ENCODE measurements at regions not wholly inside any gene's neighbourhood (a gene's known extent, or its start where the extent isn't known, plus 50 kb on each side); places are given as distances from the start of the nearest gene placed in this dataset.
A peak's percentile ranks its signal among the peaks of the same experiment; 100 is the strongest.

DNA sequence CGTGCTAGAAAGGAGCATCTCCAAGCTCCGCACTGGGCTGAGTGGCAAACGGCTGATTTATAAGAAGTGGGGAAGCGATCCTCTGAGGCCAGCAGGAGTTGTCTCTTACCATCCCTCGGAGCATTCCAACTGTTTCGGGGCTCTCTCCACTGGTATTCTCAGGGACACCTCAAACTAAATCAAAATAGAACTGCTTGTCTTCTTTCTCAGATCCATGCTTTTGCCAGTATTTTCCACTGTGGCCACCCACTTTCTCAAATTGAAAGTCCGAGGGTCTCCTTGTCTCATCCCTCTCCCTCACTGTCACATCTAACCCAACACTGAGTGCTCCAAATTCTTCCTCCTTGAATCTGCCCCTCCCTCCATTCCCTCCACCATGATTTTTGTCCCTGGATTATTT is 83.2 kb upstream of the LEP start:
- no peak overlapping the region for H3K27ac ChIP-seq
- no peaks in the 10 kb centered on the region for H3K36me3 ChIP-seq
- peaks cover 6 to 25% (median 10%) of the 10 kb centered on the region in 10 experiments; a peak in 18 of 20 replicates for H3K4me1 ChIP-seq
- H3K27me3 ChIP-seq, result no peaks in the 10 kb centered on the region
- TF ChIP-seq Cebpa-rat (IDR thresholded peaks at IDR 0.05), result no peak
- H3K9me3 ChIP-seq (replicated peaks in 1 of 11), result no peaks in the 10 kb centered on the region; a peak in 1 of 22 replicates
- H3K4me2 ChIP-seq, result peak overlapping the region in 9 of 11 experiments; percentile 4 to 42 (median 32); a peak in 13 of 22 replicates
- H3K9ac ChIP-seq, result no peak overlapping the region
- no peak overlapping the region for H3K4me3 ChIP-seq
- no peaks in the 10 kb centered on the region for H4K20me1 ChIP-seq

DNA sequence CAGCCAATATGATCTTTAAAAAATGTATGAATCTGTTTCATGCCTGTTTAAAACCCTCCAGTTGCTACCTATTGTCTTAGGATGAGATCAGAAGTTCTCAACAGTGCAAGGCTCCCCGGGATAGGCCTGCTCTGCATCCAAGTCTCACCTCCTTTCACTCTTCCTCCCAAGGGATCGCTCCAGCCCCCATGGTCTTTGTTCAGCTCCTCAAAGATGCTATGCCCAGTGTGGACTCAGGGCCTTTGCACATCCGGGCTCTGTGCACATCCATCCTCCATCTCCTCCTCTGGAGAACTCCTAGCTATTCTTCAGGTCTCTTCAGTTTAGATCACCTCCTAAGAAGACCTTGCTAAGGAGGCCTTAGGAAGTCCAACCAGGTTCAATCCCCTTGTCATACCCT is 82.7 kb upstream of the LEP start:
- Histone ChIP-seq H3K4me1 (peaks cover 6 to 25% (median 10%) of the 10 kb centered on the region in 10 experiments; a peak in 18 of 20 replicates), H4K20me1 (no peaks in the 10 kb centered on the region), H3K27me3 (no peaks in the 10 kb centered on the region; a peak in 1 of 22 replicates), H3K9ac (no peak overlapping the region), H3K4me2 (no peak overlapping the region), H3K9me3 (replicated peaks in 1 of 11) (no peaks in the 10 kb centered on the region; a peak in 1 of 22 replicates), H3K4me3 (no peak overlapping the region), H3K36me3 (no peaks in the 10 kb centered on the region), H3K27ac (no peak overlapping the region)
- no peak for TF ChIP-seq Cebpa-rat (IDR thresholded peaks at IDR 0.05)

DNA sequence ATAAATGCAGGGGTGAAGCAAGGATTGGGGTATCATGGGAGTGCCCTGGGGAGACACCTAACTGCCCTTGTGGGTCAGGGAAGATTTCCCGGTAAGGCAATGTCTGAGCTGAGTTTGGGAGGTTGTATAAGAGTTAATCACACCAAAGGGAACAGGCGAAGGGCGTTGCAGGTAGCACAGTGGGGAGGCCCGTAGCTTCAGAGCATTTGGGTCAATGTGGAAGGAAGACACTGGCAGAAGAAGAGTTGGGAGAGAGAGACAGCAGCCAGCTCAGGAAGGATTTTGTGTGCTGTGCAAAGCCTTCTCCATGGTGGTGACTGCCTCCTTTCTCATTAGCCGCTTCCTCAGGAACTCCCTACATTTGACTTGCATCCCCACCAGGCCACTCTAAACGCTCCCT is 80.8 kb upstream of the LEP start:
- Histone ChIP-seq H3K9me3 (replicated peaks in 1 of 11) (peaks cover 0 to 3% (median 0%) of the 10 kb centered on the region in 11 experiments; a peak in 3 of 22 replicates), H4K20me1 (0 out of 22 replicates have a peak, but pooled peaks cover 0 to 7% (median 0%) of the 10 kb centered on the region in 11 experiments), H3K36me3 (no peaks in the 10 kb centered on the region), H3K9ac (no peak overlapping the region), H3K27me3 (peaks cover 8 to 17% (median 15%) of the 10 kb centered on the region in 11 experiments), H3K27ac (no peak overlapping the region), H3K4me1 (peaks cover 4 to 14% (median 8%) of the 10 kb centered on the region in 10 experiments; a peak in 18 of 20 replicates), H3K4me2 (no peak overlapping the region), H3K4me3 (no peak overlapping the region)
- no peak for TF ChIP-seq Cebpa-rat (IDR thresholded peaks at IDR 0.05)

DNA sequence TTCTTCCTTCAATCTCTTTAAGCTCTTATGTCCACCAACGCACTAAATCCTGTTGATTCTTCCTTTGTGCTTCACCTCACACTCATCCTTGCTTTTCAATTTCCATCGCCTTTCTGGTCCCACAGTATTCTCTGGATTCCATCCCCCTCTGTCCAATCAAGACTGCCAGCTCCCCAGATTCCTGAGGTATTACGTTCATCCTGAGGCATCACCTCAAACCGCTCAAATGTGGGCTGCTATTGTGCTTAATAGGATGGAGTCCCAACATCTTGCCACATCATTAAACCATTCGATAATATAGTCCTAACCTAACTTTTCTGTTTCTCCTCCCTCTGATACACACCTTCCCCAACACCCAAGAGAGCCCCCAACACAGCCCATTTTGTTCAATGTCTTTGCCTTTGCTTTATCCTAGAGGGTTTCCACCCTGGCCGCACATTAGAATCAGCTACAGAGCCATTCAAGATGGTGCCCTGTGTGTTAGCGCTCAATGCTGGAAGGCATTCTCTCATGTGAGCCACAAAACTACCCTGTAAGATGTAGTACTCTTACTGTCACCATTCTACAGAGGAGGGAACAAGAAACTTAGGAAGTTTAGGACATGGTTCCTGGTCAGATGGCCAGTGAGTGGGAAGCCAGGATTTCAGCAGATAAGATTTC is 79.5 kb upstream of the LEP start:
- peaks cover 0 to 14% (median 4%) of the 10 kb centered on the region in 11 experiments; a peak in 7 of 22 replicates for H3K9me3 ChIP-seq (replicated peaks in 1 of 11)
- no peaks in the 10 kb centered on the region for H3K36me3 ChIP-seq
- no peak for TF ChIP-seq Cebpa-rat (IDR thresholded peaks at IDR 0.05)
- peaks cover 0 to 14% (median 0%) of the 10 kb centered on the region in 11 experiments; a peak in 3 of 22 replicates for H4K20me1 ChIP-seq
- H3K27me3 ChIP-seq, result peaks cover 21 to 30% (median 28%) of the 10 kb centered on the region in 11 experiments
- peak overlapping the region in 1 of 11 experiments; percentile 2; a peak in 2 of 22 replicates for H3K4me2 ChIP-seq
- H3K4me1 ChIP-seq, result peaks cover 2 to 23% (median 13%) of the 10 kb centered on the region in 10 experiments; a peak in 18 of 20 replicates
- H3K27ac ChIP-seq, result no peak overlapping the region
- no peak overlapping the region for H3K9ac ChIP-seq
- H3K4me3 ChIP-seq, result no peak overlapping the region

DNA sequence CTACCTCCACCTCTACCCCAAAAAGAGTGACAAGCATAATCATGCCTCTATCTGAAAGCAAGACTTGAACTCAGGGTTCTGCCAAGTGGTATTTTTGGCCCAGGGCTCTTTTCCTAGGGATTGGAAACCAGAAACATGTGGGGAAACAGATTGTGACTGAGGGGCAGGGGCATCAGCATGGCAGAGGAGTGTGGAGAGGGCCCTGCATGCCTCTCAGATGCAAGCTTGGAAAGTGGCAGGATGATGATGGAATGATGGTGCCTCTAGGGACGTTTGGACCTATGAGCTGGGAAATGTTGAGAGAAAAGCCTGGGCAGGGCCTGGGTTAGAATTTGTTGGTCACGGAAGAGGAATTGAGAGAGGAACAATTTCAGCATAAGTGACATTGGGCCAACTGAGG is 78.4 kb upstream of the LEP start:
- TF ChIP-seq Cebpa-rat (IDR thresholded peaks at IDR 0.05), result no peak
- peaks cover 7 to 25% (median 18%) of the 10 kb centered on the region in 10 experiments; a peak in 19 of 20 replicates for H3K4me1 ChIP-seq
- H3K4me3 ChIP-seq, result no peak overlapping the region
- no peak overlapping the region for H3K9ac ChIP-seq
- H3K4me2 ChIP-seq, result no peak overlapping the region
- H4K20me1 ChIP-seq, result peaks cover 0 to 23% (median 0%) of the 10 kb centered on the region in 11 experiments; a peak in 6 of 22 replicates
- H3K27me3 ChIP-seq, result peaks cover 32 to 41% (median 39%) of the 10 kb centered on the region in 11 experiments
- no peak overlapping the region for H3K27ac ChIP-seq
- H3K36me3 ChIP-seq, result no peaks in the 10 kb centered on the region
- H3K9me3 ChIP-seq (replicated peaks in 1 of 11), result peaks cover 0 to 16% (median 4%) of the 10 kb centered on the region in 11 experiments; a peak in 7 of 22 replicates

DNA sequence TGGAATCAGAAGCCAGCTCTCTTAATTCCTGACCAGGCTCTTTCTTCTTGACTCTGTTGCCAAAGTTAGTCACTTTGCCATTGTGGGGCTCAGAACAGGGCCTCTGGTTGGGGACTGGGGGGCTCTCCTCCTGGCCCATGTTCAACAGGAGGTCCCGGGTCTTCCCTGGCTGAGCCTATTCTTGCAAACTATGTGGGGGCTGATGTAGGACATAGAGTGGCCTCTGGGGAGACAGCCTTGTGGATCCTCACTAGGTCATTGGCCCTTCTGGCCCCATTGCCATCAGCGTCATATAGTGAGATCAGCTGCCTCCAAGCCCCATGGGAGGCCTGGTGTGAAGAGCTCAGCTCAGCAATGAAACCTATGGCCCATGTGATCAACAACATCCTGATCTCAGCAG is 77.6 kb upstream of the LEP start:
- H3K27ac ChIP-seq, result no peak overlapping the region
- H3K27me3 ChIP-seq, result peaks cover 40 to 49% (median 47%) of the 10 kb centered on the region in 11 experiments
- peaks cover 0 to 31% (median 6%) of the 10 kb centered on the region in 11 experiments; a peak in 11 of 22 replicates for H4K20me1 ChIP-seq
- H3K4me2 ChIP-seq, result 0 out of 22 replicates have a peak overlapping the region, but pooled peaks of 2 of the 11 experiments have one; percentile 2 to 16
- peaks cover 0 to 22% (median 4%) of the 10 kb centered on the region in 11 experiments; a peak in 8 of 22 replicates for H3K9me3 ChIP-seq (replicated peaks in 1 of 11)
- H3K4me3 ChIP-seq, result no peak overlapping the region
- no peaks in the 10 kb centered on the region for H3K36me3 ChIP-seq
- no peak overlapping the region for H3K9ac ChIP-seq
- peaks cover 15 to 29% (median 22%) of the 10 kb centered on the region in 10 experiments; a peak in 19 of 20 replicates for H3K4me1 ChIP-seq
- no peak for TF ChIP-seq Cebpa-rat (IDR thresholded peaks at IDR 0.05)

DNA sequence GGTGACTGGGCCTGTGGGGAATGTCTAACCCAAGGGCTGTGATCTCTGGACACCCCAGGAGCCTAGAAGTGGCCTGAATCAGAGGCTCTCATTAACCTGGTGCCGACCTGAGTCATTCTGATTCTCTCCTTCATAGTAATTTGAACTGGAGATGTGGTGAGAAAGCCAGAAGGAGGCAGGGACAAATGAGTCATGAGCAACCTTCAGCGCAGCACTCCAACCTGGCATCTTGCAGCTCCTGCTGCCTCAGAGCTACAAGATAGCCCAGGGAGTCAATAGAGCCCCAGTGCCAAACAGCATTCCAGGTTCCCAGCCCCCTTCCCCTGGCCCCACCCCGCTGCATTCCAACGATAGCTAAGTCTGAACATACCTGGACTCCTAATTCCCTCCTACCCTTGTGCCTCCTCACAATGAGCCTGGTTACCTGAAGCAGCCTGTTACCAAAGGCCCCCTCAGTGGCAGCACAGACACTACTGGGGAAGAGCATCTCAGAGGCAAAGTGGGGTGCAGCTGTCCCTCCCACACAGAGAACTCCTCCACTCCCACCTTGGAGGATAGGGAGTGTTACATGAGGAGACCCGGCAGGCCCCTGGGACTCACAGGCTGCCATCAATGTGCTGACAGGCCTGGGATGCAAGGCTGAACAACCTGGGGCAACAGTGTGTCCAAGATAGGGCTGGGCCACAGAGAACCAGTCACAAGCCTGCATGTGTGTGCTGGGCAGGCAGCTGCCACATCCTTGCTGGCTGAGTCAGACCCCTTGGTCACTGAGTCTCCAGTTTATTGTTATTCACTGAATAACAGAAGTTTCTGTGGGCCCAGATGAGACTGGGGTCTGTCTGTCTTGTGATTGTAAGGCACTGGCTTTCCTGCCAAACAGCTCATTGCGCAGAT is 76.8 kb upstream of the LEP start:
- peaks cover 49 to 57% (median 55%) of the 10 kb centered on the region in 11 experiments for H3K27me3 ChIP-seq
- no peak overlapping the region for H3K27ac ChIP-seq
- no peak overlapping the region for H3K9ac ChIP-seq
- no peak overlapping the region for H3K4me3 ChIP-seq
- peaks cover 15 to 34% (median 25%) of the 10 kb centered on the region in 10 experiments; a peak in 19 of 20 replicates for H3K4me1 ChIP-seq
- H4K20me1 ChIP-seq, result peaks cover 0 to 36% (median 6%) of the 10 kb centered on the region in 11 experiments; a peak in 11 of 22 replicates
- H3K4me2 ChIP-seq, result 0 out of 22 replicates have a peak overlapping the region, but pooled peaks of 1 of the 11 experiments have one; percentile 2
- H3K36me3 ChIP-seq, result no peaks in the 10 kb centered on the region
- TF ChIP-seq Cebpa-rat (IDR thresholded peaks at IDR 0.05), result no peak
- H3K9me3 ChIP-seq (replicated peaks in 1 of 11), result peaks cover 0 to 23% (median 4%) of the 10 kb centered on the region in 11 experiments; a peak in 8 of 22 replicates

DNA sequence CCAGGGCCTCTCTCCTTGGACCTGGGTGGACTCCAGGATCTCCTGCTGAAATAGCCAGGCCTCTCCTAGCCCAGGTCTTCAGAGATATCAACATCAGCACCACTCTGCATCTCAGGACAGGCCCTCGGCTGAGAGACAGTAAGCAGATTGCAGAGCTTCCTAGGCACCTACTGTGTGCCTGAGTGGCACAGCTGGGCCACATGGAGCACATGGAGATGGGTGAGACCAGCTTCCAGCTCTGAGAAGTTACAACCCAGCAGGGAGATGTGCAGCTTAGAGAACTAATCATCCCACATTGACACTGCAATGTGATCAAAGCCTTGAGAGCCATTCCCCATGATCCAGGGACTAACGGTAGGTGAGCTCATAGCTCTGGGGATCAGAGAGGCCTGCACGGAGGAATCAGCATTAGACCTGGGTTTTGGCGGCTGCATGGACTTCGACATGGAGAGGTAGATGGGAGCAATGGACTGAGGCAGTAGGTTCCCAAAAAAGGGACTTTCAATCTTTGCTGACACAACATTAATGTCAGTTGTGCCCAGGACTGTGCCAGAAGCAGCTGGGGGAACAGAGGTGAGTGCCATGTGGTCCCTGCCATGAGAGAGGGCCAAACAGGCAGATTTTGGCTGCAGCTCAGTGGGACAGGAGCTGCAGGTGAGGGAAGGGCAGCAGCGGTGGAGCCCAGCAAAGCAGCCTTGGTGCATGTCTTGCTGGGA is 76.0 kb upstream of the LEP start:
- Histone ChIP-seq H3K9me3 (replicated peaks in 1 of 11) (peaks cover 0 to 23% (median 4%) of the 10 kb centered on the region in 11 experiments; a peak in 8 of 22 replicates), H4K20me1 (peaks cover 0 to 36% (median 6%) of the 10 kb centered on the region in 11 experiments; a peak in 11 of 22 replicates), H3K4me2 (no peak overlapping the region), H3K4me1 (peaks cover 15 to 34% (median 25%) of the 10 kb centered on the region in 10 experiments; a peak in 19 of 20 replicates), H3K4me3 (no peak overlapping the region), H3K36me3 (no peaks in the 10 kb centered on the region), H3K9ac (no peak overlapping the region), H3K27ac (no peak overlapping the region), H3K27me3 (peaks cover 57 to 65% (median 63%) of the 10 kb centered on the region in 11 experiments)
- no peak for TF ChIP-seq Cebpa-rat (IDR thresholded peaks at IDR 0.05)

Measured in BLaER1 treated with 17β-estradiol and CSF1 and Interleukin-3, amounts not matched to agents 10 nM and 100 nM (cell line).